ENCODE measurements at regions not wholly inside any gene's neighbourhood (a gene's known extent, or its start where the extent isn't known, plus 50 kb on each side); places are given as distances from the start of the nearest gene placed in this dataset.

DNA sequence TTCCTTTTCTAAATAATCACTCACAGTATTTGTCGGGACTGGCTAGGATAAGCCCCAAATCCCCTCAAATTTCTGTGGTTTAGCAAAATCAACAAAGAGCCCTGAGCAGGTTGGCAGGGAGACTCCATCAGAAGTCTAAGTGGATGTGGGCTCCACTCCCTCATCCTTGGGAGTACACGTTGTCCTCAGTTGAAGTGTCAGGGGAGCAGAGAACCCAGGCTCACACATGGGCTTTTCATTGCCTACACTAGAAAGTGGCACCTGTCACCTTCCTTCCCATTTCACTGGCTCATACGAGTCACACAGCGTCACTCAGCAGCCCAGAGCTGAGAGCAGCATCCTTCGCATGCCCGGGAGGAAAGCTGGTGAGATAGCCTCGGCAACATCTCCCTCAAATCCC is 421.3 kb upstream of the FZD8 start:
- no peak for DNase-seq (ENCODE audit: extremely low spot score, unreplicated experiment)
- Mint-ChIP-seq H3K27me3 (no peaks in the 10 kb centered on the region), H3K36me3 (no peaks in the 10 kb centered on the region), H3K27ac (no peak overlapping the region), H3K9me3 (no peaks in the 10 kb centered on the region), H3K4me3 (no peak overlapping the region), H3K4me1 (ENCODE audit: unreplicated experiment) (no peaks in the 10 kb centered on the region)
- TF ChIP-seq, protein P1, sequence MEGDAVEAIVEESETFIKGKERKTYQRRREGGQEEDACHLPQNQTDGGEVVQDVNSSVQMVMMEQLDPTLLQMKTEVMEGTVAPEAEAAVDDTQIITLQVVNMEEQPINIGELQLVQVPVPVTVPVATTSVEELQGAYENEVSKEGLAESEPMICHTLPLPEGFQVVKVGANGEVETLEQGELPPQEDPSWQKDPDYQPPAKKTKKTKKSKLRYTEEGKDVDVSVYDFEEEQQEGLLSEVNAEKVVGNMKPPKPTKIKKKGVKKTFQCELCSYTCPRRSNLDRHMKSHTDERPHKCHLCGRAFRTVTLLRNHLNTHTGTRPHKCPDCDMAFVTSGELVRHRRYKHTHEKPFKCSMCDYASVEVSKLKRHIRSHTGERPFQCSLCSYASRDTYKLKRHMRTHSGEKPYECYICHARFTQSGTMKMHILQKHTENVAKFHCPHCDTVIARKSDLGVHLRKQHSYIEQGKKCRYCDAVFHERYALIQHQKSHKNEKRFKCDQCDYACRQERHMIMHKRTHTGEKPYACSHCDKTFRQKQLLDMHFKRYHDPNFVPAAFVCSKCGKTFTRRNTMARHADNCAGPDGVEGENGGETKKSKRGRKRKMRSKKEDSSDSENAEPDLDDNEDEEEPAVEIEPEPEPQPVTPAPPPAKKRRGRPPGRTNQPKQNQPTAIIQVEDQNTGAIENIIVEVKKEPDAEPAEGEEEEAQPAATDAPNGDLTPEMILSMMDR (conservative IDR thresholded peaks at IDR 0.05) = no peak

DNA sequence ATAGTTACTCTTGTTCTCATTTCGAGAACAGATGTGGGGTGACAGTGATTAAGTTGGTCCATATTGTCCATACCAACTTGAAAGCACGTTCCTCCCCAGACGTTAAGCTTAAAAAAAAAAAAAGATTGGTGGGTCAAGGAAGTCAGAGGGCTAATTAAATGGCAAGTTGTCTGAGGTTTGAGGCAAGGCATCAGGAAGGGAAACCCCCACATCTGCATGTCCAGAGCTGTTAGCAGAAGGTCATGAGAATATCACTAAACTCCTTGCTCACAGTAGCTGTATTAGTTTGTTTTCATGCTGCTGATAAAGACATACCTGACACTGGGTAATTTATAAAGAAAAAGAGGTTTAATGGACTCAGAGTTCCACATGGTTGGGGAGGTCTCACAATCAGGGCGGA is 415.6 kb upstream of the FZD8 start:
- Mint-ChIP-seq H3K4me1 (ENCODE audit: unreplicated experiment) (no peaks in the 10 kb centered on the region), H3K4me3 (no peak overlapping the region), H3K36me3 (no peaks in the 10 kb centered on the region)

DNA sequence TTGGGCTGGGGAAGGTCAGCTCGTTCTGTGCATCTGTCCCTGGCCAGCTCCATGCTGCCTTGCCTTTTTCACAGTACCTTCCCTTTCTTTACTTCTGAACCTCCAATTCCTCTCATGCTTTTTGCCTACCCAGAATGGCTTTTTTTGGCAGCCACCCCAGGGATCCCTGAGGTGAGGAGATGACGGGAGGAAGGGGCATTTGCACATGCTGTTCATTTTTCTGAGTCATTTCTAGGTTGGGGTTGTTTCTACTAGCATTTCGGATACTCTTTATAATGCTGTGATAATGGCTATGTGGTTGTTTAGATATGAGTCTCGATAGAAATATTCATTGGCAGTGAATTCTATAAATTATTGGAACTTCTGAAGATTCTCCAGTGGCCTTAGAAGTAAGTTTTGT is 415.1 kb upstream of the FZD8 start:
- Mint-ChIP-seq H3K27me3 (no peaks in the 10 kb centered on the region), H3K4me1 (ENCODE audit: unreplicated experiment) (no peaks in the 10 kb centered on the region), H3K27ac (no peak overlapping the region), H3K9me3 (no peaks in the 10 kb centered on the region), H3K36me3 (no peaks in the 10 kb centered on the region), H3K4me3 (no peak overlapping the region)
- TF ChIP-seq, protein P1 (conservative IDR thresholded peaks at IDR 0.05) = no peak
- DNase-seq (ENCODE audit: extremely low spot score, unreplicated experiment) = no peak

More for the DNA sequence above, 415.6 kb upstream of the FZD8 start:
- H3K27ac Mint-ChIP-seq = no peak overlapping the region
- no peaks in the 10 kb centered on the region for H3K9me3 Mint-ChIP-seq
- TF ChIP-seq, protein P1 (conservative IDR thresholded peaks at IDR 0.05) = no peak
- DNase-seq (ENCODE audit: extremely low spot score, unreplicated experiment) = no peak
- H3K27me3 Mint-ChIP-seq = no peaks in the 10 kb centered on the region

DNA sequence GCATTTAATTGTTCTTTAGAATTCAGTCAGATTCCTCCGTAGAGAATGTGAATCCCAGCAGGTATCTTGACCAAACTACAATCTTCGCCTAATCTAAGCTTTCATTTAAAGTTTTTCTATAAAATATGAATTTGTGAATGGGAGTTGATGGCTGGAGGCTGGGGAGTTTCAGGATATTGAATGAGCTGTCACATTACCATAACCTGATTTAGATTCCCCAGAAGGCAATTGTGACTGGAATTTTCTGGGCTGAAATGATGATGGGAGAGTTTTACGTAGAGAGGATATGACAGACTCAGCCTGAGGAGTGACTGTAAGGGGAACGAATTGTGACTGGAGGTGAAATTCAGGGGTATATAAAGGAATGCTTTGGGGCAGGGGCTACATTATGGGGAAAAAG is 411.7 kb upstream of the FZD8 start:
- Mint-ChIP-seq H3K9me3 (no peaks in the 10 kb centered on the region), H3K36me3 (no peaks in the 10 kb centered on the region), H3K4me1 (ENCODE audit: unreplicated experiment) (no peaks in the 10 kb centered on the region), H3K4me3 (no peak overlapping the region), H3K27ac (no peak overlapping the region), H3K27me3 (no peaks in the 10 kb centered on the region)
- TF ChIP-seq, protein P1 (conservative IDR thresholded peaks at IDR 0.05) = no peak
- no peak for DNase-seq (ENCODE audit: extremely low spot score, unreplicated experiment)

DNA sequence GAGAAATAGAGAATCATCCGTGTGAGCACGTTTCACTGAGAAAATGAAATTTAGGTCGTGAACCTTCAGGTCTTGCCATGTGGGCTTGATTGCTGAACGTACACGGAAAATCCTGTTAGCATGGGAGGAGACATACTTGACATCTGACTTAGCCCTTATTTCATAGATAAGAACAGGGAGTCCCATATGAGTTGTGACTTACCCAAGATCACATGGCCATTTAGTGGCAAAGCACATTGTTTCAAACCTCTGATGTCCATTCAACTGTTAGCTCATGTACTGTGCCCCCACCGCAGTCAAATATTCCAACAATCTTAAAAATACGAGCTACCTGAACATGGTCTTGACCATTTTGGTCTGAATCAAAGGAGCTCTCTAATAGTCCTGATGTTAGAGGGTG is 411.2 kb upstream of the FZD8 start:
- TF ChIP-seq, protein P1 (conservative IDR thresholded peaks at IDR 0.05) = no peak
- H3K9me3 Mint-ChIP-seq = no peaks in the 10 kb centered on the region
- H3K27ac Mint-ChIP-seq = no peak overlapping the region
- H3K36me3 Mint-ChIP-seq = no peaks in the 10 kb centered on the region
- no peaks in the 10 kb centered on the region for H3K27me3 Mint-ChIP-seq
- DNase-seq (ENCODE audit: extremely low spot score, unreplicated experiment) = no peak
- H3K4me1 Mint-ChIP-seq (ENCODE audit: unreplicated experiment) = no peaks in the 10 kb centered on the region
- no peak overlapping the region for H3K4me3 Mint-ChIP-seq

DNA sequence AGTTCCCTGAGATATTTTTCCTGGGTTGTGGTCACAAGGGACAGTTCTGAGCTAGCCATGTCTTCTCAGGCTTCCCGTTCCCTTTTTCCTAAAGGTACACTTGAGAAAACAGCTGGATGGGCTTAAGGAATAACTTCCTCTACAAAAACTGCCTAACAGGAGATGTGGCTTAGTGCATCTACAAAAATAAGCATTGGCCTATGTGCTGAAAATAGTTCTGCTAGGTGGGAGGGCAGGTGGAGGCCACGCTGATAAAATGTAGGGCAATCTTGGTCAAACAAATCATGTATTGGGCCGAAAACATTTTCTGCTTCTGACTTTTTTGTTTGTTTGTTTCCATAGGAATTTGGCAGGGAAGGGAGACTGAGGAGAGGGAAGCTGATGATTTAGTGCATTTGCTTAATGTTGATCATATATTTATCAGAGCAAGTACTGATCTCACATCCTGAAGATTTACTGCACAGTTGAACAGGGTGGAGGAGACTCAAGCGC is 409.4 kb upstream of the FZD8 start:
- Mint-ChIP-seq H3K27ac (no peak overlapping the region), H3K4me3 (no peak overlapping the region), H3K27me3 (no peaks in the 10 kb centered on the region), H3K36me3 (no peaks in the 10 kb centered on the region), H3K9me3 (no peaks in the 10 kb centered on the region), H3K4me1 (ENCODE audit: unreplicated experiment) (no peaks in the 10 kb centered on the region)
- TF ChIP-seq, protein P1 (conservative IDR thresholded peaks at IDR 0.05) = no peak
- DNase-seq (ENCODE audit: extremely low spot score, unreplicated experiment) = no peak

Measured in type B pancreatic cell (in vitro differentiated cells).